ENCODE measurements at regions not wholly inside any gene's neighbourhood (a gene's known extent, or its start where the extent isn't known, plus 50 kb on each side); places are given as distances from the start of the nearest gene placed in this dataset.

- no peak for TF ChIP-seq REST (IDR thresholded peaks at IDR 0.05; ENCODE audit: insufficient read depth in 1 of 2, low read depth in 2 of 2, low read length in 1 of 2)
- no peak for TF ChIP-seq CTCF (IDR thresholded peaks at IDR 0.05)
These were observed 69.5 kb downstream of the FAM217A start for GRCh38 chr6:4009486-4009885.

All from Panc1 (cell line).